Activated CD4-positive, alpha-beta T cell treated with anti-CD3 and anti-CD28 coated beads, Interleukin-2, amount 10 ng/mL, durations not matched to agents 7 days and 5 days (primary cell): ENCODE measurements at regions not wholly inside any gene's neighbourhood (a gene's known extent, or its start where the extent isn't known, plus 50 kb on each side); places are given as distances from the start of the nearest gene placed in this dataset.

ENCODE experiments used
- CTCF ChIA-PET: fragments of 350-600 bp; sonication (Branson Sonifier 250); formaldehyde crosslinking; loops from one replicate; lab custom pipeline; 2021; ENCODE audit warnings: antibody characterized with exemption; lab: Charles Lee
- POLR2A ChIA-PET: fragments of 350-600 bp; sonication (Branson Sonifier 250); formaldehyde crosslinking; loops from one replicate; lab custom pipeline; 2021; ENCODE audit warnings: antibody characterized with exemption; lab: Charles Lee
- DNase-seq: peaks from one replicate; pipeline ENCODE4 v3.0.0-alpha.2; 2020
- H3K27ac Mint-ChIP-seq: one replicate; pipeline ENCODE4 v1.8.0; 2021; ENCODE audit warnings: mild to moderate bottlenecking, moderate library complexity, mixed read lengths
- H3K27me3 Mint-ChIP-seq: one replicate; pipeline ENCODE4 v1.8.0; 2021; ENCODE audit warnings: mixed read lengths
- H3K36me3 Mint-ChIP-seq: one replicate; pipeline ENCODE4 v1.8.0; 2021; ENCODE audit warnings: low read depth, mixed read lengths
- H3K4me1 Mint-ChIP-seq: one replicate; pipeline ENCODE4 v1.8.0; 2021; ENCODE audit warnings: mixed read lengths
- H3K4me3 Mint-ChIP-seq: one replicate; pipeline ENCODE4 v1.8.0; 2021; ENCODE audit warnings: mild to moderate bottlenecking, moderate library complexity, mixed read lengths
- H3K9me3 Mint-ChIP-seq: one replicate; pipeline ENCODE4 v1.8.0; 2021; ENCODE audit warnings: mixed read lengths

DNA sequence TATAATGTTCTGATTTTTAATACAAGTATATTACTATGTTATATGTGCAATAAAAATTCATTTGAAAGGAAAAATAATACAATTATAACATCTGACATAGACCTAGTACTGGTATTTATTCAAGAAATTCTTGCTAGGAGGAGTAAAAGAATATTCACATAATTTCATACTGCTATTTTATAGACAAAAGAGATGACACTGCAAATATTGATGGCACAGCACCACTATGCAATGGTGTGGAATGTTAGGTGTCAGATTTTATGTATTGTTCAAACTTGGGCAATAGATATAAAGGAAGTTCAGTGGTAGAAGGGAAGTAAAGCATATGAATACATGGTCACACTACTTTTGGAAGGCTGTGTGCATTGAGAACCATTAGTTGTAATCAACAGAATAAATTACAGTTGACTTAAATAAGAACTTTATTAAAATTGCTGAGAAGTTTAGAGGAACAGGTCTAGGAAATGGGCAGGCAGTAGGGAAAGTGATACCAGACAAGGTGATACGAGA, 143.9 kb downstream of the OR2K2 start:
- Mint-ChIP-seq H3K27ac (no peak overlapping the region), H3K27me3 (no peaks in the 10 kb centered on the region), H3K9me3 (no peaks in the 10 kb centered on the region), H3K4me1 (no peaks in the 10 kb centered on the region), H3K36me3 (no peaks in the 10 kb centered on the region), H3K4me3 (no peak overlapping the region)
- ChIA-PET POLR2A (no interaction called here), CTCF (no interaction called here)
- DNase-seq, result no peak

- no peaks in the 10 kb centered on the region for H3K36me3 Mint-ChIP-seq
- no peak overlapping the region for H3K4me3 Mint-ChIP-seq
- DNase-seq, result no peak
- H3K9me3 Mint-ChIP-seq, result no peaks in the 10 kb centered on the region
- ChIA-PET CTCF (no interaction called here), POLR2A (no interaction called here)
- H3K27me3 Mint-ChIP-seq, result no peaks in the 10 kb centered on the region
- no peaks in the 10 kb centered on the region for H3K4me1 Mint-ChIP-seq
- no peak overlapping the region for H3K27ac Mint-ChIP-seq
Measured at GRCh38 chr9:111180811-111181210, 142.5 kb upstream of the LPAR1 start.

DNA sequence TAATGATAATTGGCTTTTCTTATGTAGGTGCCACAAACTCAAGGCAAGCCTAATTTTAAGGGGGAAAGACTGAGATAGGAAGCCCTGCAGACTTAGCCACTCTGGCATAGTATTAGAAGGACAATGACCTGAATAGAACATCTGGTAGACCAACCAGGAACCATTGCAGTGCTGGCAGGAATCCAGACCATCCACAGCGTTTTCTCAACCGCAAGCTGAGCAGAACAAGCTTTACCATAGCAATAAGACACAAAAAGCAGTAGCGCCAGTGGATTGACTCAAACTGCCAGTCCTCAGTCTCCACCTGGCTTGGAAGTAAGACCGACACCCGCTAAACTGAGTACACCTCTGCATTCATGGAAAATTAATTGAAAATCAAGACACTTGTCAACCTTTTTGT, 141.3 kb upstream of the LPAR1 start:
- Mint-ChIP-seq H3K4me3 (no peak overlapping the region), H3K27me3 (no peaks in the 10 kb centered on the region), H3K36me3 (no peaks in the 10 kb centered on the region), H3K27ac (no peak overlapping the region), H3K4me1 (no peaks in the 10 kb centered on the region), H3K9me3 (no peaks in the 10 kb centered on the region)
- CTCF ChIA-PET, result interaction anchor here (0.8 kb wide), 1 partner anchor 12 kb away, joined by 4 read pairs; no protein-coding TSS in a partner anchor
- POLR2A ChIA-PET, result no interaction called here
- DNase-seq, result no peak

- no peak overlapping the region for H3K27ac Mint-ChIP-seq
- no peaks in the 10 kb centered on the region for H3K27me3 Mint-ChIP-seq
- no peak overlapping the region for H3K4me3 Mint-ChIP-seq
- POLR2A ChIA-PET, result no interaction called here
- no peaks in the 10 kb centered on the region for H3K4me1 Mint-ChIP-seq
- DNase-seq, result no peak
- H3K9me3 Mint-ChIP-seq, result no peaks in the 10 kb centered on the region
- CTCF ChIA-PET, result no interaction called here
- no peaks in the 10 kb centered on the region for H3K36me3 Mint-ChIP-seq
Measured at GRCh38 chr9:111178331-111179055, 140.2 kb upstream of the LPAR1 start.

- POLR2A ChIA-PET, result no interaction called here
- no peak overlapping the region for H3K4me3 Mint-ChIP-seq
Measured at GRCh38 chr9:111176511-111176910, 138.2 kb upstream of the LPAR1 start.

DNA sequence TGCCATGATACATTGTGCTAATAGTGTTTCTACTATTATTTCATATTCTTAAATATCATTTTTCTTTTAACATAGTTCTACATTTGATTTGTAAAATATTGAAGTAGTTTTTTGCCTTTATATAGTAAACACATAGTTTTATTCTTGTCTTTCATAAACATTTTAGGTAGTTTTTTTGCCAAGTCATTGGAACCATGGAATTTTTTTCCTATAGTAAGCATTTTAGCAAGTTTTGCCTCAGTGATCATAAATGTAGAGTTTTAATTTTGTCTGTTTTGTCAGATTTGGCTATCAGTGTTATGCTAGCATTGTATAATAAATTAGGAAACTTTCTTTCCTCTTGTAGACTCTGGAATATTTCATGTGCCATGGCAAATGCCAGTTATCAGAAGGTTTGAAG, 137.1 kb upstream of the LPAR1 start:
- Mint-ChIP-seq H3K27me3 (no peaks in the 10 kb centered on the region), H3K4me3 (no peak overlapping the region), H3K27ac (no peak overlapping the region), H3K4me1 (no peaks in the 10 kb centered on the region), H3K9me3 (no peaks in the 10 kb centered on the region), H3K36me3 (no peaks in the 10 kb centered on the region)
- ChIA-PET POLR2A (no interaction called here), CTCF (no interaction called here)
- DNase-seq, result no peak

More at GRCh38 chr9:111176511-111176910, 138.2 kb upstream of the LPAR1 start:
- Mint-ChIP-seq H3K36me3 (no peaks in the 10 kb centered on the region), H3K27me3 (no peaks in the 10 kb centered on the region), H3K9me3 (no peaks in the 10 kb centered on the region), H3K27ac (no peak overlapping the region), H3K4me1 (no peaks in the 10 kb centered on the region)
- DNase-seq, result no peak
- CTCF ChIA-PET, result no interaction called here

GRCh38 chr9:111167341-111167740, 129.1 kb upstream of the LPAR1 start:
- H3K9me3 Mint-ChIP-seq, result peaks cover 13% of the 10 kb centered on the region
- no peaks in the 10 kb centered on the region for H3K36me3 Mint-ChIP-seq
- no peaks in the 10 kb centered on the region for H3K27me3 Mint-ChIP-seq
- CTCF ChIA-PET, result no interaction called here
- H3K4me3 Mint-ChIP-seq, result no peak overlapping the region
- H3K4me1 Mint-ChIP-seq, result no peaks in the 10 kb centered on the region
- no peak overlapping the region for H3K27ac Mint-ChIP-seq
- DNase-seq, result no peak
- POLR2A ChIA-PET, result no interaction called here

DNA sequence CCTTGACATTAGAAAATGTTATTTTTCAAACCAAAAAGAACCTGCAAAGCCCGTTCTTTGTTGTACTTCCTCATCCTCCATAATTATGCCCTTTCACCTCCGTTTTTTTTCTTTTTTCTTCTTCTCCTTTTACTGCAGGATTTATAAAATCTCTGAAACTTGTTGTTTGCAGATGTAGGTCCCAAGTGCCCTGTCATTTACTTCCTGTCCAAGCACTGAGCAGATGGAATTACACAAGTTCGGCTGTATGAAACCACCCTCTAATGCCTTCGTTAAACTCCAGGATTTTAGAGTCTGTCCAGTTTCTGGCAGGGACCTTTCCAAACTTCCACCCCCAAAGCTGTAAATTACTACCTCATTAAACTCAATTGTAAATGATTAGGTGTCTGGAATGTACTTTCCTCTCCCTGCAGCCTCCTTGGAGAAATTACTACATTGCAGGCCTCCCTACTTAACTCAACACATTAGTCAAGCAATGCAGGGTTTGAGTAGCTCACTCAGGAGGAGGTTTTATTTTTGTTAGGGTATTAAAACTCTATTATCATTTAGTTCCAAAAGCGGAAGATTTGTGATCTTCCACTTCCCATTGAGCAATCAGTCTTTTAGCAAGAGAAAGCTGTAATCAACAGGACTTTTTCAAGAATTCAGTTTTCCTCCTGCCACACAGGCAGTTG, 125.6 kb upstream of the LPAR1 start:
- no peak overlapping the region for H3K27ac Mint-ChIP-seq
- ChIA-PET POLR2A (no interaction called here), CTCF (interaction anchor here (1.0 kb wide), 1 partner anchor 51 kb away, joined by 4 read pairs; no protein-coding TSS in a partner anchor)
- H3K36me3 Mint-ChIP-seq, result no peaks in the 10 kb centered on the region
- H3K9me3 Mint-ChIP-seq, result peaks cover 13% of the 10 kb centered on the region
- H3K4me1 Mint-ChIP-seq, result no peaks in the 10 kb centered on the region
- no peak for DNase-seq
- H3K4me3 Mint-ChIP-seq, result no peak overlapping the region
- no peaks in the 10 kb centered on the region for H3K27me3 Mint-ChIP-seq

DNA sequence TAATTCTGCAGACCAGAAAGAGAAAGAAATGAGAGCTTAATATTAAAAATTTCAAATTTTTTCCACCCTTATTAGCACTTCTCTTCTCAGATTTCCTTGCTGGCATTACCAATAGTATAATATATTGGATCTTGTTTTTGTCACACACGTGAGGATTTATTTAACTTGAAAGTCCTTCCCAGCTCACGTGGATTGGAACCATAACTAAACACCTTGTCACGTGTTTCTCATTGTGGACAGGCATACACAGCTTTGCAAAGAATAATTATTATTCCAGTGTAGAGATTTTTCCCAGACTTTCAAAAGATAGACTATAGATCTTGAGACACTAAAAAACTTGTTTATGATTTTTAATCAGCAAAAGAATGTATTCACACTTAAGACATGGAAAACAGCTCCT, 123.8 kb upstream of the LPAR1 start:
- no peaks in the 10 kb centered on the region for H3K4me1 Mint-ChIP-seq
- no peak overlapping the region for H3K4me3 Mint-ChIP-seq
- ChIA-PET CTCF (no interaction called here), POLR2A (no interaction called here)
- peaks cover 3% of the 10 kb centered on the region for H3K9me3 Mint-ChIP-seq
- no peak overlapping the region for H3K27ac Mint-ChIP-seq
- no peaks in the 10 kb centered on the region for H3K27me3 Mint-ChIP-seq
- DNase-seq, result no peak
- no peaks in the 10 kb centered on the region for H3K36me3 Mint-ChIP-seq

DNA sequence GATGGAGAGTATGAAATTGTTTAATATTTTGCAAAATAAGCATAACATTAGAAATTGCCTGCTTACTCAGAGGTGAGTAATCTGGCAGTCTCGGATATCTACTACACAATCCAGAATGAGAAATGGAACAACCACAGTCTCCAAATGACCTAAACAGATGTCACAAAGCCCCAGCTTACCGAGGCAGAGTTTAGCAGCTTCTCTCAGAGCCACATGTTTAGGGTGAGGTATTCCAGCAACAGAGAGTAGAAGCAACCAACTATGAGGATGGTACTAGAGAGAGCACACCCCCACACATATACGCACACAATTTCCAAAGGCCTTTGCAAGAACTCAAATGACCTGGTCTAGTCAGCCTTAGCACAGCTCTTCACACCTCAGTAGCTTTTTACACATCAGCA, 122.7 kb upstream of the LPAR1 start:
- no peaks in the 10 kb centered on the region for H3K9me3 Mint-ChIP-seq
- H3K27me3 Mint-ChIP-seq, result no peaks in the 10 kb centered on the region
- ChIA-PET CTCF (no interaction called here), POLR2A (no interaction called here)
- H3K4me3 Mint-ChIP-seq, result no peak overlapping the region
- H3K27ac Mint-ChIP-seq, result no peak overlapping the region
- H3K36me3 Mint-ChIP-seq, result no peaks in the 10 kb centered on the region
- DNase-seq, result no peak
- no peaks in the 10 kb centered on the region for H3K4me1 Mint-ChIP-seq

- CTCF ChIA-PET, result no interaction called here
- POLR2A ChIA-PET, result no interaction called here
- Mint-ChIP-seq H3K4me3 (no peak overlapping the region), H3K27ac (no peak overlapping the region), H3K27me3 (no peaks in the 10 kb centered on the region), H3K36me3 (no peaks in the 10 kb centered on the region), H3K4me1 (no peaks in the 10 kb centered on the region), H3K9me3 (no peaks in the 10 kb centered on the region)
- DNase-seq, result no peak
Measured at GRCh38 chr9:111158999-111159398, 120.7 kb upstream of the LPAR1 start.

GRCh38 chr9:111158363-111158762, 120.1 kb upstream of the LPAR1 start:
- POLR2A ChIA-PET, result no interaction called here
- Mint-ChIP-seq H3K9me3 (no peaks in the 10 kb centered on the region), H3K4me1 (no peaks in the 10 kb centered on the region), H3K4me3 (no peak overlapping the region), H3K36me3 (no peaks in the 10 kb centered on the region), H3K27ac (no peak overlapping the region), H3K27me3 (no peaks in the 10 kb centered on the region)
- DNase-seq, result no peak
- CTCF ChIA-PET, result no interaction called here

- no peak for DNase-seq
- Mint-ChIP-seq H3K4me1 (no peaks in the 10 kb centered on the region), H3K36me3 (no peaks in the 10 kb centered on the region), H3K4me3 (no peak overlapping the region), H3K27ac (no peak overlapping the region), H3K9me3 (no peaks in the 10 kb centered on the region), H3K27me3 (no peaks in the 10 kb centered on the region)
- ChIA-PET CTCF (no interaction called here), POLR2A (no interaction called here)
Measured at GRCh38 chr9:111154081-111154562, 115.9 kb upstream of the LPAR1 start.
